NB4 (cell line): ENCODE measurements at regions not wholly inside any gene's neighbourhood (a gene's known extent, or its start where the extent isn't known, plus 50 kb on each side); places are given as distances from the start of the nearest gene placed in this dataset.

ENCODE experiments used
- DNase-seq: peaks from one replicate; pipeline ENCODE4 v3.0.0; 2010; ENCODE audit warnings: low read depth
- H3K4me3 ChIP-seq: one replicate; pipeline ENCODE4 v1.5.1; 2011; ENCODE audit warnings: mild to moderate bottlenecking, low read depth, low read length, moderate library complexity
- MYC ChIP-seq: IDR thresholded peaks from 2 replicates; pipeline ENCODE4 v1.6.1; 2011; ENCODE audit warnings: low read depth, low read length
- POLR2A ChIP-seq: IDR thresholded peaks from 2 replicates; pipeline ENCODE4 v1.6.1; 2011; ENCODE audit warnings: mild to moderate bottlenecking; ENCODE audit not compliant: insufficient read length; ENCODE audit errors: extremely low read depth
- TF ChIP-seq, protein P1 (sequence below): IDR thresholded peaks from 2 replicates; pipeline ENCODE4 v1.6.1; 2011; ENCODE audit warnings: low read depth, low read length
- TF ChIP-seq, protein P2 (sequence below): IDR thresholded peaks from one replicate; pipeline ENCODE4 v1.5.1; 2012; ENCODE audit warnings: low read depth, low read length

DNA sequence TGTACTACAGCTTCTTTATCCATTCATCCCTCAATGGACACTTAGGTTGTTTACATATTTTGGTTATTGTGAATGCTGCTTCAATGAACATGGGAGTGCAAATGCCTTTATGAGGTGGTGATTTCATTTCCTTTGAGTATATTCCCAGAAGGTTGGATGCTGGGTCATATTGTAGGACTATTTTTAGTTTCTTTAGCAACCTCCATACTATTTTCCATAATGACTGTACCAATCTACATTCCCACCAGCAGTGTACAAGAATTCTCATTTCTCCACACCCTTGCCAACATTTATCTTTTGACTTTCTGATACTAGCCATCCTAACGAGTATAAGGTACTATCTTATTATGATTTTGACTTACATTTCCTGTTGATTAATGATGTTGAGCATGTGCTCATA, 269.0 kb downstream of the C6orf118 start:
- TF ChIP-seq, protein P1, sequence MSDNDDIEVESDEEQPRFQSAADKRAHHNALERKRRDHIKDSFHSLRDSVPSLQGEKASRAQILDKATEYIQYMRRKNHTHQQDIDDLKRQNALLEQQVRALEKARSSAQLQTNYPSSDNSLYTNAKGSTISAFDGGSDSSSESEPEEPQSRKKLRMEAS: no peak
- TF ChIP-seq, protein P2, sequence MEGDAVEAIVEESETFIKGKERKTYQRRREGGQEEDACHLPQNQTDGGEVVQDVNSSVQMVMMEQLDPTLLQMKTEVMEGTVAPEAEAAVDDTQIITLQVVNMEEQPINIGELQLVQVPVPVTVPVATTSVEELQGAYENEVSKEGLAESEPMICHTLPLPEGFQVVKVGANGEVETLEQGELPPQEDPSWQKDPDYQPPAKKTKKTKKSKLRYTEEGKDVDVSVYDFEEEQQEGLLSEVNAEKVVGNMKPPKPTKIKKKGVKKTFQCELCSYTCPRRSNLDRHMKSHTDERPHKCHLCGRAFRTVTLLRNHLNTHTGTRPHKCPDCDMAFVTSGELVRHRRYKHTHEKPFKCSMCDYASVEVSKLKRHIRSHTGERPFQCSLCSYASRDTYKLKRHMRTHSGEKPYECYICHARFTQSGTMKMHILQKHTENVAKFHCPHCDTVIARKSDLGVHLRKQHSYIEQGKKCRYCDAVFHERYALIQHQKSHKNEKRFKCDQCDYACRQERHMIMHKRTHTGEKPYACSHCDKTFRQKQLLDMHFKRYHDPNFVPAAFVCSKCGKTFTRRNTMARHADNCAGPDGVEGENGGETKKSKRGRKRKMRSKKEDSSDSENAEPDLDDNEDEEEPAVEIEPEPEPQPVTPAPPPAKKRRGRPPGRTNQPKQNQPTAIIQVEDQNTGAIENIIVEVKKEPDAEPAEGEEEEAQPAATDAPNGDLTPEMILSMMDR: no peak
- TF ChIP-seq MYC: no peak
- no peak for TF ChIP-seq POLR2A

DNA sequence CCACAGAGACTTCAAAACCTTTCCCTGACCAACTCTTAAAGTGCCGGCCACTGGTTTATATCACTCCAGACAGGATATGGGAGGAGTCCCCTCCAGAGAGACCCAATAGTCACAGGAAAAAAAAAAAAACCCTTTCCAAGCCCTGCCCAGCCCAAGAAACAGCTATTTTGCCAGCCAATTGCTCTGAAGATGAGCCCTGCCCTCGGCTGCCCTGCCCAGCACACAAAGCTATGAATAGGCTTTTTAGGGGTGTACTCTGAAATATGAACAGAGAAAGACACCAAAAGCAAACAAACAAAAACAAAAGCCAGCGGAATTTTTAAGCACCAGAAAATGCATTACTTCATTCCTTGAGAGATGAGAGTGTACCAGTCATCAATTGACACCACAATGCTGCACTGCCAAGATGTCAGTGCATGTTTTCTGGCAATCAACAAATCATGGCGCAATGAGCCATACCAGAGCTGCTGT, 275.1 kb downstream of the C6orf118 start:
- DNase-seq: no peak
- H3K4me3 ChIP-seq: no peak overlapping the region
- no peak for TF ChIP-seq POLR2A
- TF ChIP-seq, protein P2: no peak

More for the DNA sequence above, 269.0 kb downstream of the C6orf118 start:
- H3K4me3 ChIP-seq: no peak overlapping the region
- DNase-seq: no peak

DNA sequence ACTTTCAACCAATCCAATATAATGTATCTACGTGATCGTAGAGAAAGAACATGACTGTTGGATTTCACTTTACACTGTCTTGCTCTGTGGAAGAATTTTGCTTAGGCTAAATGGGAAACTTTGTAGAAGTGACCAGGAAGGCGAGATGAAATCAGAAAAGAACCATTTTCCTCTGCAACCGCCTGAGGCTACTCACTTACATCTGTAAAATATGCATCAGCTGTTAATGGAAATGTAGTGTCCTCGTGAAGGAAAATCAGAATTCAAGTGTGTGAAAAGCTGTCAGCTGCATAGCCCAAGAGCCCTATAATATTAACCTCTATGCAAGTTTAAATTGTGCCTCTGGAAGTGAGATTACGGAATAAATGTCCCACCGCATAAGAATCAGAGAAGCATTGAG, 277.9 kb downstream of the C6orf118 start:
- no peak for TF ChIP-seq MYC
- TF ChIP-seq, protein P2: no peak
- H3K4me3 ChIP-seq: no peak overlapping the region
- DNase-seq: no peak

DNA sequence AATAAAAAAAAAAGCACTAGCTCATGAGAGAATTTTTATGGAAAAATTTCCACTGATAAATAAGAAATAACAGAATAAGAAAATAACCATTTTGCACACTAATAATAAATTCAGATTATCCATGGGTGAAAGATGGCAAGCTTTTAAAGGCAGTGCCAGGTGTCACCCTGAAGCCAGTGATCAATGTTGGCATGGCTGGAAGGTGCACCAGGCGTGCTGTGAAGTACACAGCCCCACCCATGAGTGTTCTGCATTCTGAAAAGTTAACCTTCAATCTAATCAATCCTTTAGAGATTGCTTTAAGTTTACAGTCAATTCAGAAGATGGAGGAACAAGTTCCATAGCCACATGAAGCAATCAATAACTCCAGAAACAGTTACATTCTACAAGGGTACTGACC, 284.4 kb downstream of the C6orf118 start:
- no peak for DNase-seq
- H3K4me3 ChIP-seq: no peak overlapping the region
- TF ChIP-seq MYC (no peak), POLR2A (no peak)
- TF ChIP-seq, protein P1: no peak
- TF ChIP-seq, protein P2: no peak

DNA sequence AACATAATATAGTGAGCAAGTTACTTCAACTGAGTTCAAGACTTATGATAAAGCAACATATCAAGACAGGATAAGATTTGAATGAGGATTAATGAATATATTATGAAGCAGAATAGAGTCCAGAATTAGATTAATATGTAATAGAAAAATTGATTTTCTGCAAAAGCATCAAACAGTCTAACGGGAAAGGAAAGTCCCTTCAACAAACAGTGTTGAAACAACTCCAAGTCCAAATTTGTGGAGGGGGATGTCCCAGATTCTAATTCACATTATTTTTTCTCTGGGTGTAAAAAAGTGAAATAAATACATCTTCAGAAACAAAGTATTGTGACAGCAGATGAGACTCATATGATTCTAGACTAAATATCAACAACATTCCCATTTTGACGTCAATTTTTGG, 289.7 kb downstream of the C6orf118 start:
- no peak for TF ChIP-seq MYC
- DNase-seq: no peak
- no peak overlapping the region for H3K4me3 ChIP-seq

DNA sequence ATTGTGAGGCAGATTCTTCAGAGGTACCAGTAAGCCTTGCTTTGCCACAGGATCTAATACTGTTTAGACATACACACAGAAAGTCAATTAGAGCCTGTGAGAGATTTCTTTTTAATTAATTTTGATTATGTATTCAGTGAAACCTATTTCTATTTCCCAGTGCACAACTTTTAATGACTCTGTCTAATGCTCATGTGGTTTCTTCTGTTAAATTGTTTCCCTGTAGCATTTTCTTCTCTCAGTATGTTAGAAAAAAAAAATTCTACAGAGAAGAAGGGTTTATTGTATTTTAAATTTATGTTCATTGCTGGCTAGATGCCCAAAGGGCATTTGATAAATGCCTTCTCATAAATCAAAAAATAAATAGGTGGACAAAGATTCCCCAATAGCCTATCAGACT, 293.7 kb downstream of the C6orf118 start:
- DNase-seq: no peak

More for the DNA sequence above, 293.7 kb downstream of the C6orf118 start:
- TF ChIP-seq, protein P2: no peak
- TF ChIP-seq, protein P1: no peak
- TF ChIP-seq MYC (no peak), POLR2A (no peak)
- H3K4me3 ChIP-seq: no peak overlapping the region
